SK-MEL-5 (cell line): ENCODE measurements at regions not wholly inside any gene's neighbourhood (a gene's known extent, or its start where the extent isn't known, plus 50 kb on each side); places are given as distances from the start of the nearest gene placed in this dataset.

Experiments
- DNase-seq: peaks from one replicate; pipeline ENCODE4 v3.0.0-alpha.2; 2016; ENCODE audit warnings: low read depth, low spot score
- in situ Hi-C: cut with HindIII; loops from 2 replicates; pipeline ENCODE4 v1.10.0; 2016; ENCODE audit warnings: low sequenced_read_pairs, high pct_unique_total_duplicates, low pct_unique_long_range_greater_than_20kb

DNA sequence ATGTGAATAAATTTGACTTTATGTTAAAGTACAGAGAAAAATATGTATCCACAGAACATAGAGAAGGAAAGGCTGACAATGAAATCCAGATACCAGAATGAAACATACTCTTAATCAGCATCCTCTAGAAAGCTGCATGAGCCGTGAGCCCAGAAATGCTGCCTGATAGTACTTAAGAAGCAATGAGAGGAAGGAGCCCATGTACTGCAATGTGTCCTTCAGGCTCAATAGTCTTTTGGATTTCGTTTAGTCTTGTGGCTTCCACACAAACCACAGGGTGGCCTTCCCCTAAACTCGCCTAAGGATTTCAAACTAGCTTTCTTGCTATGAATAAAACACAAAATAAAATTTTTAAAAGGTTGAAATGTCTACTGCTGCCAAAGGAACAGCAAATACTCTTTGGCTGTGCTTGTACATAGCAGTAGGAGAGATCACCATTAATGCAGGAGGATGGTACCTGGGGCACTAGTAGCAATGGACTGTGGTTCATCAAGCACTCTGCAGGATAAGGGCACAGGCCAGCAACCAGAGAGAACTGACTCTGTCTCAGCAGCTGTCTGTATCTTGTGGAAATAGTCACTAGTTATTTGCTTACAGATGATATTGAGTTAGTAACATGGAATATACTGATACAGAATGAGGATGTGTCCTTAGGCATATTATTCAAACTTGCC is 988.3 kb upstream of the LRFN5 start:
- DNase-seq, result no peak
- in situ Hi-C loops, result no loop called here

DNA sequence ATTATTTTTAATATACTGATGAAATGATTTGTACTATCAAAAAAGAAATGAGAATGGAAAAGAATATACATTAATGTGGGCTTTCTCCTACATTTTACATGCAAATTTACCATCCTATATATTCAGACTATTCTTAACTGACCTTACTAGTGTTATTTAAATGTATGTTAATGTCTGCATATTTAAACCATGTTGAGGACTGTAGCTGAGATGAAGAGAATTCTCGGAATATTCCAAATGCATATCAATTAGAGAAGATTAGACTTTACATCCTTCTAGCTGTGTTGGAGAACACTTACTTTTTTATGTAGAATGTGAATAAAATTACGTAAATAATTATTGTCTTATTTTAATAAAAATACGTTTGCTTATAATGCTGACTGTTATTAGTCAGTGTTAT is 990.1 kb upstream of the LRFN5 start:
- DNase-seq, result no peak
- in situ Hi-C loops, result no loop called here

GRCh38 chr14:40601063-40601462 is 1005.6 kb upstream of the LRFN5 start:
- in situ Hi-C loops, result no loop called here
- DNase-seq, result no peak

GRCh38 chr14:40599725-40600124 is 1007.0 kb upstream of the LRFN5 start:
- DNase-seq, result no peak

GRCh38 chr14:40581264-40581663 is 1025.4 kb upstream of the LRFN5 start:
- in situ Hi-C loops, result no loop called here
- no peak for DNase-seq

More at GRCh38 chr14:40599725-40600124, 1007.0 kb upstream of the LRFN5 start:
- in situ Hi-C loops, result no loop called here

GRCh38 chr14:40576880-40577478 is 1029.7 kb upstream of the LRFN5 start:
- DNase-seq, result no peak
- in situ Hi-C loops, result no loop called here

DNA sequence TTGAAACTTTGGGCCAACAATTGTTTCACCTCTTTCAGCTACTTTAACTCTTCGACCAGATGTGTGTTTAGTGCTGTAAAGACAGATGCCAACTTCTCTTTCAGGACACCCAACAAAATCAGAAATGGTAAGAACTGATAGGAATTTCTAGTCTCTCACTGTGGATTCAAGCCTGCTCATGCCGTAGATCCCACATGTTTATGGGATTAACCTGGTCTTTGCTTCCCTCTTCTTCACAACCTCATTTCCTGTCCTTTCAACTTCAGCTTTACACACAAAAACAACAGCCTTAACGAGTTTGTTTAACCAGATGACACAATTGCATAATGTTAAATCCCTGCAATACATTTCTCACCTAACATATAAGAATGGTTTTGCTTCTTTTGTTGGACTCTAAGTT is 1031.9 kb upstream of the LRFN5 start:
- in situ Hi-C loops, result no loop called here
- DNase-seq, result no peak

DNA sequence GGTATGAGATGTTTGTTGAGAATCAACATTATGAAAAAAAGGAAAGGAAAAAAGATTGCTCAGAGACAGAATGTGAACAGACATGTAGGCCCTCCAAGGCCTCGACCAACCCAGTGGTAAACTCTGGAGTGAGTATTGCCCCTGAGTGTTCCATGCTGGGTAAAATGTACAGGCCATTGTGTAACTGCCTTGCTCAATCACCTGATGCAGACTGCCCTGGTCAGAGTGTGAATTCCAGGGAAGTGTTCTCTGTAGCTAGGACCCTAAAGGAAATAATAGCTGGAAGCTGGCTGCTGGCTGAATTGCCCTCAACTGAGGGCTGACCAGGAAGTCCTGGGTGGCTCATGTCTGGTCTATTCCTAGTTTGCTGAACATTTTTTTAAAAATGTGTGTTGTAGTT is 1081.4 kb upstream of the LRFN5 start:
- in situ Hi-C loops, result no loop called here
- DNase-seq, result no peak

- DNase-seq, result no peak
- in situ Hi-C loops, result no loop called here
Observed at GRCh38 chr14:40523123-40523522, 1083.6 kb upstream of the LRFN5 start.

DNA sequence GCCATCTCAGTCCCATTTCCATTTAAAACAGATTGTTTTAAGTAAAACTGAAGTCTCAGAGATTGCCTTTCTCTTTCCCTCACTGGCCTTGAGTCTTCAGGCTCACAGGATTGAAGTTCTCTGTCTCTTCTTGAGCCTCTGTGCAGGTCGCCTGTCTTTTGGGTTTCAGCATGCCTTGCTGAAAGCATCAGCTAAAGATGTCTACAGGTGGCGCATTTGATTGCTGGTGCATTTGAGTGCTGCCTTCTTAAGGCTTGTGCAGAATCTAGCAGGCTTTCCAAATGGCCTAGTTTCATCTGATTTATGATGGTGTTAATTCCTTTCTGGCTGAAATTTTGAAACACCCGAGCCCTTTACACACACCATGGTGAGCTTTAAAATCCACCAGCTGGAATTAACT is 1062.2 kb upstream of the FBXO33 start:
- in situ Hi-C loops, result no loop called here
- DNase-seq, result peak; percentile 2

DNA sequence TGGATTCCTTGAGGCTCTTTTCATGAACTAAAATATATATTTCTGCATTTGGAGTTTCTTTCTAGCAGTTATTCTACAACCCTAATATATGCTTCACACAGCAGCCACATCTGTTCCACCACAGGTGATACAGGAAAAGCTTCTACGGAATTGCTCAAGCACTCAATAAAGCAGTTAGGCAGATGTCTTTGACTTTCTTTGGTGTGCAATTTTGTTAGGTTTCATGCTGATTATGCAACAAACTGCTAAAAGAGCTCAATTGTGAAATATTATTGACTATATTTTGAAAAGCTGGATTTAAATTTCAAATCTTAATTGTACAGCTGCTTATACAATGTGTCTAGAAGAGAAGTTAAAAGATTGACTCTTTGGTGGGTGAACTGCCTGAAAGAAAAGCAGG is 1055.6 kb upstream of the FBXO33 start:
- DNase-seq, result no peak
- in situ Hi-C loops, result no loop called here

- DNase-seq, result no peak
- in situ Hi-C loops, result no loop called here
Observed at GRCh38 chr14:40485688-40486087, 1053.5 kb upstream of the FBXO33 start.

DNA sequence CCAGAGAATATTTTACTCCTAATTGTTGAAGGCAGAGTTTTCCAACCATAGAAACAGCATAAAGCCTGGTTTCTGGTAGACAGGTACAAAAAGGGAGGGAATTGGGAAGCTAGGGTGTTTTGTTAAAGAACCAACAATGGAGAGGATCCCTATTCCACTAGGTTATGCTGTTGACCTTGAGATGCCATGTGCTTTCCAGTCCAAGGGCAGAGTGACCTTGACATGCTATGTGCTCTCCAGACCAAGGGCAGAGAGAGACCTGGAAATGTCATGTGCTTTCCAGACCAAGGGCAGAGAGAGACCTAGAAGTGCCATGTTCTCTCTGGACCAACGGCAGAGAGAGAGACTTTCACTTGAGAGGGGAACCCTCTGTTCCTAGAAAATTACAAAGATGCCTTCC is 1043.8 kb upstream of the FBXO33 start:
- in situ Hi-C loops, result no loop called here
- DNase-seq, result no peak

DNA sequence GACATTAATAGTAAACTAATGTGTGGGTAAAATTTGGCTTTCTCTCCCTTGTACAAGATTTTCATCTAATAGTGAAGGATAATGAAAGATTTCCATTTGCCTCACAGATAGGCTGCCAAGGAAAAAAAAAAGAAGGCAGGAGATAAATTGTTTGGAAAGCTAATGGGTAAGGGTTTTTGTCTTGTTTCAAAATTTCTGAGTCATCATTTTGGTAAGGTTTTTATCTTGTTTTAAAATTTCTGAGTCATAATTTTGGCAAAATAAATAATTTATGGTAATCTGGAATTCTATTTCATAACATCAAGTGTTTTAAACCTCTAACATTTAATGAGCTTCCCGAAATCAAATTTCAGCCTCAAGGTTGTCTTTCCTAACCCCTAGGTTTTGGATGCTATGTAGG is 1035.7 kb upstream of the FBXO33 start:
- in situ Hi-C loops, result no loop called here
- DNase-seq, result no peak

DNA sequence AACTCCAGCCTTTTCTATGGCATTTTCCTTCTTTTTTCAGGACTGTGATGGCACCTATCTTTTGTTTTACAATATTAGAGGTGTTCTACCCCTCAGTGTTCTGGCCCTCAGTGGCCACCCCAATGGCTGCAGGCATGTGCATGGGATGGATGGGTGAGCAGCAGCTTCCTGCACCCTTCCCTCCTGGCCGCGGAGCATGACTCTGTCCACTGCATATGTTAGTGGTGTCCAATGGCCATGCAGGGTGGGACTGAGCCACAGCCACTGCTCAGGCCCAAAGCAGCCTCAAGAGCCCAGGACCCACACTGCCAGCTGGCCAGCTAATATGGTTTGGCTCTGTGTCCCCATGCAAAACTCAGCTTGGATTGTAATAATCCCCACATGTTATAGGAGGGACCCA is 1032.3 kb upstream of the FBXO33 start:
- no peak for DNase-seq
- in situ Hi-C loops, result no loop called here

DNA sequence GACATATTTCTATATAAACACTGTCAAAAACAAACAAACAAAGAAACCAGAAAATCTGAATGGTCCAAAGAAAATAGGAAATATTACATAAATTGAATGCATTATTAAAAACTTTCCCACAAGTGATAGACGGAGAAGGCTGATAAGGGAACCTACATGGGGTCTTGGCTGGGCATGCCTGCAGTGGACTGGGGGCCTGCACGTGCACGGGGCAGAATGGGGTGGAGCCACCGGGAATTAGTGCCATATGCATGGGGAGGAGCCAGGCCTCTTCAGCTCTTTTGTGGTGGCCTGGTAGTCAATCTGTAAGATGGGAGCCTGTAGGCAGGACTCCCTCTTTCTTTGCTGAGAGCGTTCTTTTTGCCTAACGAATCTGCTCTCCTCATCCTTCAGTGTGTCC is 1031.7 kb upstream of the FBXO33 start:
- DNase-seq, result no peak
- in situ Hi-C loops, result no loop called here

- DNase-seq, result no peak
- in situ Hi-C loops, result no loop called here
Observed at GRCh38 chr14:40452674-40453073, 1020.4 kb upstream of the FBXO33 start.

DNA sequence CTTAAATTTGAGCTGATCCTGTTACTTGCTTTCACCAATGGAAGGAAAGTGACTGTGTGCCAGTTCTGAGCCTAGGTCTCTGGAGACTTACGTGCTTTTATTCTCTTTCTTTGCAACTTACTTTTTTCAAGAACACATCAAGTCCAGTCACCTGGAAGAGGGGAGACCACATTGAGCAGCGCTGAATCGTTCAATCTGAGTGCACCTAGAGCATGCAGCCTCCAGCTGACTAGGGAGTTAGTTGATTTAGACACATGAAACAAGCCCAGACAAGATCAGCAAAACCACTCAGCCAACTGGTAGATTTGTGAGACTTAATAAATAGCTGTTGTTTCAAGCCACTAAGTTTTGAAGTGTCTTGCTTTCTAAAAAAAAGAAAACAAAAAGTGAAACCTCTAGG is 1014.8 kb upstream of the FBXO33 start:
- no peak for DNase-seq
- in situ Hi-C loops, result no loop called here

DNA sequence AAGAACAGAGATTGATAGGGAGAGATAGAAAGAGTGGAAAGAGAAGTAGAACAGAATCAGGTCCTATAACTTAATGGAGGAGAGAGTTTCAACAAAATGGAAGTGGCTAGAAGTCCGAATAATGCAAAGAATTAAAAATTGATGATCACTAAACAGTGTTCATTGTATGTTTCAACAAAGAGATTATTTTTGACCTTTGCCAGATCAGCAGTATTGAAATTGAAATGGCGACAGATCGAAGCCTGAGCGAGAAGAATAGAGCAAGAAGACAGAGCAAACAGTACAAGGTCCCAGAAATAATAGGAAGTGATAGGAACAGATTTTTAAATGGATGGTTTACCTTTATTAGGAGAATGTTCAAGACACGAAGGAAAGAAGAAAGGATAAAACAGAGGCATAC is 1012.8 kb upstream of the FBXO33 start:
- no peak for DNase-seq
- in situ Hi-C loops, result no loop called here

DNA sequence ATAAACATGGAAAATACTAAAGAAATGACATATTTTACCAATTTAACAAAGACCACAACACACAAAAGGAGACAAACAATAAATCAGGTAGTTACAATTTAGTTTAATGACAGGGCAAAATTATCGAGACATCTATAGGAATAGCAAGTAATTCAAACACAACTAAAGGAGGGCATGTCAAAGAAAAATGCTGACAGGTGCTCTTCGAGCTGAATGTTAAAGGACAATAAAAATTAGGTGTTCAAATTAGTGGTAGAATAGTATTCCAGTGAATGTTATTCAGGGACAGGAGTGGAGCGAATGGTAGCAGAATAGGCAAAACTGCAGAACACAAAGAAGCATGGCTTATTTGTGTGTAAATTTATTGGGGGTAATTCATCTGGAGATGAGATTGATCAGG is 1004.3 kb upstream of the FBXO33 start:
- in situ Hi-C loops, result no loop called here
- no peak for DNase-seq
